ENCODE measurements at regions not wholly inside any gene's neighbourhood (a gene's known extent, or its start where the extent isn't known, plus 50 kb on each side); places are given as distances from the start of the nearest gene placed in this dataset.

GRCh38 chr12:24424376-24424775 lies 474.9 kb upstream of the SOX5 start:
- TF ChIP-seq CTCF (IDR thresholded peaks at IDR 0.05; ENCODE audit: insufficient read depth, low read depth, low read length) = no peak
- no peak for TF ChIP-seq EZH2 (IDR thresholded peaks at IDR 0.05; ENCODE audit: insufficient read depth, low read length)
